GM19463 (cell line): ENCODE measurements at regions not wholly inside any gene's neighbourhood (a gene's known extent, or its start where the extent isn't known, plus 50 kb on each side); places are given as distances from the start of the nearest gene placed in this dataset.
"Not testable (repeated sequence)": the region's sequence is repeated elsewhere in the genome, so short reads cannot be mapped to it uniquely, and the experiment has no call there.

Experiments
- ATAC-seq: cut with Tn5 transposase; IDR thresholded peaks from one replicate; pipeline ENCODE4 v1.9.1; 2021; ENCODE audit warnings: mild to moderate bottlenecking, moderate library complexity; ENCODE audit not compliant: unreplicated experiment

DNA sequence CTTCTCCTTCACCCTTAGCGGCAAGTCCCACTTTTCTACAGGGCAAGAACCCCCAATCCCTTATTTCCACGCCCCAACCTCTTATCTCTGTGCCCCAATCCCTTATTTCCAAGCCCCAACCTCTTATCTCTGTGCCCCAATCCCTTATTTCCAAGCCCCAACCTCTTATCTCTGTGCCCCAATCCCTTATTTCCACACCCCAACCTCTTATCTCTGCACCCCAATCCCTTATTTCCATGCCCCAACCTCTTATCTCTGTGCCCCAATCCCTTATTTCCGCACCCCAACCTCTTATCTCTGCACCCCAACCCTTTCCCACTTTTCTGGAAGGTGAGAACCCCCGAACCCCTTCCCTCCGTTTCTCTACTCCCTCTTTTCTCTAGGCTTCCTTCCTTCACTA lies 116.1 kb upstream of the GJE1 start:
- not testable (repeated sequence) for ATAC-seq

DNA sequence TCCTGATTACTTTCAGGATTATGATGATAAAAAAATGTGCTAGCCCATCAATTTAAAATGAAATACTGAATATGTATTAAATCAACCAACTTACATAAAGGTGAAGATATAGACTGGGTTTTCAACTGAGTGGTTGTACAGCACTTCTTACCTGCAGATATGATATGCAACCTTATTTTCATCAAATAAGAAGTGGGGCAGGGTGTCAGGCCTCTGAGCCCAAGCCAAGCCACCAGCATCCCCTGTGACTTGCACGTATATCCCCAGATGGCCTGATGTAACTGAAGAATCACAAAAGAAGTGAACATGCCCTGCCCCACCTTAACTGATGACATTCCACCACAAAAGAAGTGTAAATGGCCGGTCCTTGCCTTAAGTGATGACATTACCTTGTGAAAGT lies 117.3 kb upstream of the GJE1 start:
- ATAC-seq: not testable (repeated sequence)

DNA sequence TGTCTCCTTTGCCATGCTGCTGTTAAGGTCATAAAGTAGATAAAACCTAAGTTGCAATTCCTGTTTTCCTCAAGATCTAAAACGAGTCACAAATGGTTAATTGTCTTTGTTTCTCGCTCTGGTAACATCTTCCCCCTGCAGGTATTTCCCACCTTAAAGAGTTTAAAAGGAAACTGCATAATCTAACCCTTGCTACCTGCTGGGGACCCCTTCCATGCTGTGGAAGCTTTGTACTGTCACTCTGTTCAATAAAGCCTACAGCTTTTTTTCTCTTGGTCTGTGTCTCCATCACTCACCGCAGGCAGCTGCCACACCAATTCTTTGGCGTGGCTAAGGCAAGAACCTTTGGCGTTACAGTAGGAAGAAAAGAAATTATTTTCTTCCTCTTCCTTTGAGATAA lies 117.7 kb upstream of the GJE1 start:
- ATAC-seq: no peak

DNA sequence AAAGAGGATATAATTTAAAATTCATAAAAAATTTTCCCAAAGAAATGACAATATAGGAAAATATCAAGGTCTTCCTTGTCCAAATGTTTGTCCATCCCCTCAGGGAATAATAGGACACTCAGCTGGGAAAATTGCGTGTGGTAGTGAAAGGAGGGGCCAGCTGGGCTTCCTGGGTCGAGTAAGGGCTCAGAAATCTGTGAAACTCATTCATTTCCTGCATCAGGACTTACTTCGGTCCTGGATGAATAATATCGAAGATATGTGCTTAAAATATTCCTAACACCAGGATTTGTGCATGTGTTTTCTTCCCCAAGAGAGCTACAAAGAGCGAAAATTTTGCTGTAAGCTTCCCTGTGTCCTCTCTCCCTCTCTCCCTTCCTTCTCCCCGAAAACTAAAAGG lies 118.2 kb upstream of the GJE1 start:
- ATAC-seq: no peak

DNA sequence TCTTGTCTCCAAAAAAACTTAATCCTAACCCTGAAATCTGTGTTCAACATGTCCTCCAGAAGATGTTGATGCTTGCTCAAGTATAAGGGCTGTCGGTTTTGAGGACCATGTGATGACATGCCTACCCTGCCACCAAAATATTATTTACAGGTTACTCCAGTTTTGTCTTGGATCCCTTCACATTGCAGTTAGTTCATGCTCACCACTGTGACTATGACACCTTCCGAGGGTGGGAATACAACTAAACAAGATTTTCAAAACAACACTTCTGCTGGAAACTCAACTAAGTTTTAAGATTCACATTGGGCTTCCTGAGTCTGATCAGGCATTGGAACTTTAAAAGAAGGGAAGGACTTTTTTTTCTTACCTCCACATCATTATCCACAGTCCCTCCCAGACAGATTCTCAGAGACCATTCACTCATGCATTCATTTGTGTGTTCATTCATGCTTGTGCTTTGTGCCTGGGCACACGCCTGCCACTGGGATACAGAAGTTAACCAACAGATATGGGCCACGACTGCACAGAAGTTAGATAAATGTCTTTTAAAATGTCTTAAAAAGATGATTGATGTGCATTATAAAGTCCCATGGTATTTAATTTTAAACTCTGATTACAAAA lies 118.7 kb upstream of the GJE1 start:
- ATAC-seq: no peak

DNA sequence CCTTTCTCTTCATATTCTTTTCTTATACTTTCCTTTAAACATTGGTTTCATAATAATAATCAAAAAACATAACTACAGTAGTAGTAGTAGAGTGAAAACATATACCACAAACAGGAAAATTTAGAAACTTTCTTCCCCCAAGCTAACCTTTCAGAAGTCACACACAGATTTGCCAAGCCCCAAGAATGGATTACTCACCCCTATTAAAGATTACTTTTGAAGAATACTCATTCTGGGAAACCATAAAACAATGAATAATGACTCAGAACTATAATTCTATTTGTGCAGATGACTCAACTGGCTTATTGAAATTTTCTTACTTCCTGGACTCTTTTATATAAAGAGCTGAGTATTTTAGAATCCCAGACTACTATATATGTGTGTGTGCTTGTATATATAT lies 119.4 kb upstream of the GJE1 start:
- ATAC-seq: peak; percentile 86

DNA sequence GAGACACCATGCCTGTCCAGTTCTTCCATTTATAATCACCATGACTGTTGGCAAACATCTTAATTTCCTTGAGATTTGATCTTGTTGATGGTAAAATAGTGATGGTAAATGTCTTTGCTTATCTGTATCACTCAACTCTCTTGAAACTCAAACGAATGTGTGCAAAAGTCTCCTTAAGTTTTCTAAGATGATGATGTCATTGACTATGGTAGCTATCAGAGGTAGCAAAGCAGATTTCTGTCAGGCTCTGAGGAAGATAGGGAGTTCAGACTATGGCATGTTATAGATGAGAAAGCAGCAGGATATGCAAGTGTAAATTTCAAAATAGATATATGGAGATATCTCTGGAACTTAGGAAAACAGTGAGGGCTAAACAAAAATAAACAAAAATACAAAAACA lies 121.0 kb upstream of the GJE1 start:
- no peak for ATAC-seq

DNA sequence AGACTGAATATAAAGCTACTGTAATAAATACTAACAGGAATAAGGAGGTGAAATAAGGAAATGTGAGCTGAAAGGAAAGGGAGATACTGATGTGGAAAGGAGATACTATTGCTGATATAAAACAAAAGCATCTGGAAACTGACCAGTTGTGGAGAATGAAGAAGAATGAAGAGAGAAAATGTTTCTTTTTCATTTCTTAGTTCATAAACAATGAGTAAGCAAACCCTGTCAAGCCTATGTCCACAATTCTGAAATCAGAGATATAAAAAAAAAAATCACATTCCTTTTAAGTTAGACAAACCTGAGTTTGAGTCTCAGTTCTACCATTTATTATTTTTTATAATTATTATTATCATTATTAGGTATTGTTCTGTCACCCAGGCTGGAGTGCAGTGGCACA lies 121.6 kb upstream of the GJE1 start:
- no peak for ATAC-seq

DNA sequence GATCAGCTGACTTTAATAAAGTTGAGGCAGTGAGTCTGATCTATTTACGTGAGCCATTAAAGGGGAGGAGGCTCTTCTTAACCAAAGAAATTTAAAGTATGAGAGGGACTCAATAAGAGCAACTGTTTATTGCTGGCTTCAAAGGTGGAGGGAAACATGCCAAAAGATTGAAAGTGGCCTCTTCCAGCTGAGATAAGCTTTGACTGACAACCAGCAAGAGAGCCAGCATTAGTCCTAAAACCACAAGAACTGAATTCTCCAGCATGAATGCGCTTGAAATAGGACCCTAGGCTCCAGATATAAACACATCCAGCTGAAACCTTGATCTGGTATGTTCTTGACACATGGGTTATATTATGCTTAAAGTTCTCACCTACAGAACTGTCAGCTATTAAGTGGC lies 123.1 kb upstream of the GJE1 start:
- no peak for ATAC-seq

DNA sequence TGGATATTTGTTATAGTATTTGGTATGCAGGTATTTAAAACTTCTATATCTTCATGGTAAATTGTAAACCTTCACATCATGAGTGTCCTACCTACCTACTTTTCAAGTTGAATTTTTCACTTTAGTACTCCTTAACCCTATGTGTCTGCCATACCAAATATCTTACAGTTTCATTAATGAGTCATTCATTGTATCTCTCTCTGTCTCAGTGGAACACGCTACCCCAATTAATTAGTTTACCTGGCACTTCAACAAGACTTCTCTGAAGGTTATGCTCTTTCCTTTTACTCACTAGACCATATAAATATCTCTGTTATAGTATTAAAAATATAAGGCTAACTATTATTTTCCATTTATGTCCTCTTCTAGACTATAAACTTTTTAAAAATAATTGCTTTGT lies 123.9 kb upstream of the GJE1 start:
- no peak for ATAC-seq

DNA sequence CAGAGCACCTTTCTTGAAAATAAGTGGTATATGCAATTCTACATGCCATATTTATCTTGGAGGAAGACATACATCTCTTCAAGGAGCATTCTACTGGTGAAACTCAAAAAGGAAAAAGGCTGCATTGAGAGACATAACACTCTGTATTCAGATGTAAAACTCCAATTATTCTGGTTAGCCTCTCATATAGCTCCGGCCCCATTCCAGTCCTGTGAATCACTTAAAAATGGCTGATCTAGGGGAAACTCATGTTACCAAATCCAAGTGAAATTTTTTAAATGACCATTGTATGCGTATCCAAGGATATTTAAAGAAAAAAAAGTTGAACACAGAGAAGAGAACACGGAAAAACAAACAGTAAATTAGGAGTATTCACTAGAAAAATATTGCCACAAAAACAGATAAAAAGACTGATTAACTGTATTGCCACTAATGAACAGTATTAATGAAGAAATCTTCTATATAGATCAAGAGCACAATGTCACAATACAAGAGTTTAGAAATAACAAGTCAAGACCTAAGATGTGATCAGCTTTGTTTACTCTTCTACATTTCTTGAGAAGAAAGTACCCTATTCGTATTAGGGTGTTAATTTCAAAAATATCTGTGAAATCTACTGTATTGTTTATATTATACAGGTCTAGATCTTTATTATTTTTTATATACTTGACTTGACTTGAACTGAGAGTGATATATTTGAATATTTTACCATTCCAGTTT lies 124.5 kb upstream of the GJE1 start:
- no peak for ATAC-seq

DNA sequence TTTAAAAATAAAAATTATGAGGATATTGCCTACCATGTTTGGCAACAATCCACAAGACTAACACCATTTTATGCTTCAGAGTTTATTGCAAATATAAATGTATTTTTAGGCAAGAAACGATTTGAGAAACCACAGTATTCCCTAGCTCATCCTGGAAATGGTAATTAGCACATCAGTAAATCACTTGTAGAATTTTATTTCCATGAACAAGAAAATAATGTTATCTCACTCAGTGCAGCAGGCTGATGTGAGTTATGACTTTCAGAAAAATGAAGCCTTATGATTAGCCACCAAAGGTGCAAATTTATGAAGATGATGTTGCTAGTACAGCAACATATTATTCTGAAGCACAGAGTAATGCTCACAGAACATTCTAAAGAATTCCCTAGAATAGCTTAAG lies 127.7 kb upstream of the GJE1 start:
- ATAC-seq: no peak

DNA sequence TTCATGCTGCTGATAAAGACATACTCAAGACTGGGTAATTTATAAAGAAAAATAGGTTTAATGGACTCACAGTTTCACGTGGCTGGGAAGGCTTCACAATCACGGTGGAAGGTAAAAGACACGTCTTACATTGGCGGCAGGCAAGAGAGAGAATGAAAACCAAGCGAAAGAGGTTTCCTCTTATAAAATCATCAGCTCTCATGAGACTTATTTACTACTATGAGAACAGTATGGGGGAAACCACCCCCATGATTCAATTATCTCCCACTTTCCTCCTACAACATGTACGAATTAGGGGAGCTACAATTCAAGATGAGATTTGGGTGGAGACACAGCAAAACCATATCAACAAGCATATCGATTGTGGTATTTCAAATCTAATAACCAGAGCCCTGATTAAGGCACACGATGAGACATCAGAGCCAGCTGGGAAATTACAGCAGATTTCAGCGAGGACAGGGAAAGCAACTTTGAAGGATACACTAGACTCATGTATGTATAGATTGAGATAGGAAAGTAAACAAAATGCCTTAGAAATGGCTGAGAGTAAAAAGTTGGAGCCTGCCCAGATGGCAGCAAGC lies 129.8 kb upstream of the GJE1 start:
- no peak for ATAC-seq

DNA sequence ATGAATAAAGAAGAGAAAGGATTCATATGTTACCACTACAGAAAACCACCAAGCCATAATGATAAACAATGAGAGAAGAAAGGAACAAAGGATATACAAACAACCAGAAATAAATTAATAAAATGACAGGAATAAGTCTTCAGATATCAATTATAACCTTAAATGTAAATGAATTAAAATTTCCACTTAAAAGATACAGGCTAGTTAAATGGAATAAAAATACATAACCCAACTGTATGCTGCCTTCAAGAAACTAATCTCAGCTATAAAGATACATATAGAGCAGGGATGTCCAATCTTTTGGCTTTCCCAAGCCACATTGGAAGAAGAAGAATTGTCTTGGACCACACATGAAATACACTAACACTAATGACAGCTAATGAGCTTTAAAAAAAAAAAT lies 135.9 kb upstream of the GJE1 start:
- no peak for ATAC-seq

DNA sequence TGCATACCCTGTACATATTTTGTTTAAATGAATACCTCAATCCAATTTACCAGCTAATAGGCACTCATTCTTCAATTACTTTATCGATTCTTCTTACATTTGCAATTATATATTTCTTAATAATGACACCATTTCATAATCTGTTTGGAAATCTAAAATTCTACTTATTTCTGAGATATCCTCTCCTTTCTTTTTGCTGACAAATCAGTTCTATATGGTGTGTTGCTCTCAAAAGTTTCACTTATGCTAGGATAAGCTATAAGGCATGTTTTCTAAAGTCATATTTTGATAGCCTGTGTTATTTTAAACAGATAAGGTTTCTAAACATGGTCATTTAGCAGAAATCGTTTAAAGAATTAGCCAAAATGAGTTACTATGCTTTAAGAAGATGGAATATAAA lies 140.6 kb upstream of the GJE1 start:
- ATAC-seq: no peak

DNA sequence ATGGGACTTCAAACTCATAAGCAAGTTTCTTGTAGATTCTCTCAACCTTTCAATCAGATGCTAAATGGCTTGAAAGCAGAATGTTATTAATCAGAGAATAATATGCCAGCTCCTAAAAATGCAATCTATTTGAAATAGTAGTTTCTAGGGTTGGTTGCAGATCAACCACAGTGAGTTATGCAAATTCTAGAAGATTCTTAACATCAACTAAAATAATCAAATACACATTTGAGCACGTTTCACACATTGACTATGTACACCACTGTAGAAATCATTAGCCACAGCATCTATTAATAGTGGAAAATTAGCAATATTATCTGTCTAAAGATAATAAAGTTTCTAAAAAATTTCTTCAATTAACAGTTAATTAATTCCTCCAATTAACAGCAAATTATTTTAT lies 141.9 kb upstream of the GJE1 start:
- ATAC-seq: no peak

DNA sequence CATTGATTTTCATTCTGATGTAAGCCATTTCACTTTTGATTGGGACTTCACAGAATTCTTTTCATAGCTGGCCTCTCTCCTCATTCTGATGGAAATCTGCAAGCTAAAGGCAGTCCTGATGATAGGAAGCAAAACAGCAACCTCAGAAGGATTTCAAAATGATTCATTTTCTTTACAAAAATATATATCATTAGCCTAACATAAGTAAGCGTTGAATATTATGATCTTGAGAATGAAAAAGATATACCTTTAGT lies 143.1 kb upstream of the GJE1 start:
- ATAC-seq: no peak

DNA sequence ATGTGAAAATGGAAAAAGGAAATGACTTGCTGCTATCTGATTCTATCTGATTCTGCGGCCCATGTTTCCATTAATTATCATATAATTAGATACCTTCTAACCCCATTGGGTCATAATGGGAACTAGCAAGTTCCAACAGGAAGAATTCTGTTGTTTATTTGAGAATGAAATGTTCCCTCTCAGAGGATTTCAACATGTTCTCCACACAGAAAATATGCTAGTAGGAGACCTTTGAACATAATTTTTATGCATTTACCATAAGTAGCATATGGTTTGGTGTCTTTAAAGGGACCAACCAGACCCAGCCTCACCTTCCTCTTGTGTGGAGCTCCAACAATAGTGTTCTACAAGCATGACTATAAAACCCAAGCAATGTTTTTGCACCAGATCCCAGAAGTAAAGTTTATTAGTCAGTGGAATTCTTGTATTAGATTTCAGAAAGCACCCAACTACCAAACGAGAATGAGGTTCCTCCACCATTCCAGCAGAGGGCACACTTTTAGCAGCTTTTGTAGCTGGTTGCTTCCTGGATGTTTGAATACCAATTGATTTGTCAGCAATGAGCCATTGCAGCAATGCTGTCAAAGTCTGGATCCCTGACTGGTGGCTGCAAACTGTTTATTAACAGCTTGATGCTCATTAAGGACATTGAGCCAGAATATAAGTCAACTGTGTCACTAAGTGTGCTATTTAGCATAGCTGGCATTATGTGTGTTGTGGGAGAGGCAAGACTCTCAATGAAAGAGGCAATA lies 143.6 kb upstream of the GJE1 start:
- peak; percentile 85 for ATAC-seq

DNA sequence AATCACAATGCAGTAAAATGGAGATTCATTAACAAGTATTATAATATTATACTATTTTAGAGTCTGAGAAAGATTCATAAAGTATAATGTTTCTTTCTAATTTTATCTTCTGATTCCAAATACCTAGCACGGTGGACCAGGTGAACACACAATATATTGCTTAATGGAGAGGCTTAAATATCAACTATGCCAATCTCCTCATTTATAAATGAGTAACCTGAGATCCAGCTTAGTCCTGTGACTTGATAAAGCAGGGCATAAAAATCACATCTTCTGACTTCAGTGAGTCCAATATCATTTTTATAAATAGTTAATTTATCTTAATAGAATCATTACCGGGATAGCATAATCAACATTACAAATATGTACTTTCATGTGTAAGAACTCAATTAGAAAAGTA lies 144.4 kb upstream of the GJE1 start:
- ATAC-seq: no peak

DNA sequence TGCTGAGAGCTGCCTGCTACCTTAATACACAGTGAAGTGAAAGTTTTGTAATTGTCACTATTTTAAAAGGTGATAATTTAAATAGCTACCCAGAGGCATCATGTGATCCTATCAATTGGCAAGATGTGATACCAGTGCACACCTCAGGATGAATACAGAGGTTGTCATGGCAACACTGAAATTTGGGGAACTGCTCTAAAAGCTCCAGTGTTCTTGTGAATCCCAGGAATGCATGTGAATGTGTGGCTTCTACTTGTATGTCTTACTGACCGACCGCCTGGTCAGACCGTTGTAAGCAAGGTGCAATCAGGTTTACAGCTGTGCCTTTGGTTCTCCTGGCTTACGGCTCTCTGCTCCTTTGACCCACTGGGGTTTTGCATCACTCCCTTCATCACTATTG lies 146.3 kb upstream of the GJE1 start:
- no peak for ATAC-seq

DNA sequence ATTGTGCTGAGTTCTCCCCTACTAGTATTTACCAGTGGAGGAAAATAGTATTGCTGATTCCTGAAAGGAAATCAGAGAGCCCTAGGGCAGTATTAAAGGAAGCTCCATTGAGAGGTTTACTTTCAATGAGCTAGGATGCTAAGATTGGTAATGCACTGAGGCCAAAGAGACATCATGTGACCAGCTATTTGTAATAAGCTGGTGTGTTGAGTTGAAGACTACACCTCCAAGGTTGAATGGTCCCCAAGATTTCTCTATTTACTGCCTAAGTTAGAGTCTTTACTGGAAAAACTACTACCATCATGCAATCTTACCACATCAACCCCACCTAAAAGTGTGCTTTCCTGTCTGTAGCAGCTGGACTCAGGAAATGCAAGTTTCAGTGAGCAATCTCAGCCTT lies 151.5 kb upstream of the GJE1 start:
- no peak for ATAC-seq

DNA sequence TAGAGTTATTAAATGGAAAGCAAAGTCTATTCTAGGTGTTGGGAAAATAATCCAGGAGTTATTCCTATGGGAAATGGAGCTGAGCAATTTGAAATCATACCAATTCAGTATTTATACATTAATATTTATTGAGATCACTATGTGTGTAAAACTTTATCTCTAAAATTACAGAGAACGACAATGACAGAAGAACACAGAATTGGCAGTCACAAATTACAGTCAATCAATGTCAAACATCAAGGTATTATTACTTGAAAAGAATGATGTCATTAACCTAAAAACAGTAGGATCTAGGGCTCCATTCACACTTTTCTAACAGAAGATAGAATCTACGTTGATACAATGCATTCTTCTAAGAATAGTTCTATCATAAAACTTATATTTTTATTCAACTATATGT lies 154.9 kb upstream of the GJE1 start:
- ATAC-seq: no peak
